ENCODE measurements at regions not wholly inside any gene's neighbourhood (a gene's known extent, or its start where the extent isn't known, plus 50 kb on each side); places are given as distances from the start of the nearest gene placed in this dataset.

- Histone ChIP-seq H3K9me3 (ENCODE audit: low read depth, low read length, poor library complexity, severe bottlenecking) (no peaks in the 10 kb centered on the region), H3K27ac (ENCODE audit: low read depth, low read length, poor library complexity, severe bottlenecking) (no peak overlapping the region), H3K36me3 (ENCODE audit: insufficient read depth, low read length, poor library complexity, severe bottlenecking) (no peaks in the 10 kb centered on the region), H3K4me1 (ENCODE audit: insufficient read depth, low read length, poor library complexity, severe bottlenecking) (no peaks in the 10 kb centered on the region), H3K27me3 (replicated peaks; ENCODE audit: insufficient read depth, low read depth, low read length, poor library complexity) (no peaks in the 10 kb centered on the region), H3K4me3 (ENCODE audit: low read depth, low read length, poor library complexity, severe bottlenecking) (no peak overlapping the region)
- intact Hi-C loops (cut with micrococcal nuclease; ENCODE audit: unreplicated experiment): no loop called here
- no peak for DNase-seq (ENCODE audit: low spot score)
- ChIA-PET POLR2A (ENCODE audit: low non-redundant PET) (no interaction called here), CTCF (no interaction called here)
- no peak for TF ChIP-seq CTCF (conservative IDR thresholded peaks at IDR 0.05; ENCODE audit: low read depth, low read length)
- TF ChIP-seq EZH2 (IDR thresholded peaks at IDR 0.05; ENCODE audit: borderline replicate concordance, low read depth, low read length, poor library complexity, severe bottlenecking): no peak
- BruUV-seq (replicated peaks): no TSS peak
Observed at GRCh38 chr4:60215906-60216305, 984.2 kb upstream of the ADGRL3 start.

- ChIA-PET CTCF (no interaction called here), POLR2A (ENCODE audit: low non-redundant PET) (no interaction called here)
- Histone ChIP-seq H3K27ac (ENCODE audit: low read depth, low read length, poor library complexity, severe bottlenecking) (no peak overlapping the region), H3K36me3 (ENCODE audit: insufficient read depth, low read length, poor library complexity, severe bottlenecking) (no peaks in the 10 kb centered on the region), H3K4me1 (ENCODE audit: insufficient read depth, low read length, poor library complexity, severe bottlenecking) (no peaks in the 10 kb centered on the region), H3K9me3 (ENCODE audit: low read depth, low read length, poor library complexity, severe bottlenecking) (no peaks in the 10 kb centered on the region), H3K27me3 (replicated peaks; ENCODE audit: insufficient read depth, low read depth, low read length, poor library complexity) (no peaks in the 10 kb centered on the region), H3K4me3 (ENCODE audit: low read depth, low read length, poor library complexity, severe bottlenecking) (no peak overlapping the region)
- no peak for TF ChIP-seq EZH2 (IDR thresholded peaks at IDR 0.05; ENCODE audit: borderline replicate concordance, low read depth, low read length, poor library complexity, severe bottlenecking)
- no peak for TF ChIP-seq CTCF (conservative IDR thresholded peaks at IDR 0.05; ENCODE audit: low read depth, low read length)
- intact Hi-C loops (cut with micrococcal nuclease; ENCODE audit: unreplicated experiment): no loop called here
- no TSS peak for BruUV-seq (replicated peaks)
- peak; percentile 0 for DNase-seq (ENCODE audit: low spot score)
Observed at GRCh38 chr4:60216752-60217151, 983.4 kb upstream of the ADGRL3 start.

GRCh38 chr4:60221866-60222265 lies 978.3 kb upstream of the ADGRL3 start:
- H3K4me3 ChIP-seq (ENCODE audit: low read depth, low read length, poor library complexity, severe bottlenecking): no peak overlapping the region
- intact Hi-C loops (cut with micrococcal nuclease; ENCODE audit: unreplicated experiment): no loop called here
- no peaks in the 10 kb centered on the region for H3K9me3 ChIP-seq (ENCODE audit: low read depth, low read length, poor library complexity, severe bottlenecking)
- ChIA-PET POLR2A (ENCODE audit: low non-redundant PET) (no interaction called here), CTCF (no interaction called here)
- no peaks in the 10 kb centered on the region for H3K36me3 ChIP-seq (ENCODE audit: insufficient read depth, low read length, poor library complexity, severe bottlenecking)
- TF ChIP-seq EZH2 (IDR thresholded peaks at IDR 0.05; ENCODE audit: borderline replicate concordance, low read depth, low read length, poor library complexity, severe bottlenecking) (no peak), CTCF (conservative IDR thresholded peaks at IDR 0.05; ENCODE audit: low read depth, low read length) (no peak)
- no TSS peak for BruUV-seq (replicated peaks)
- no peak overlapping the region for H3K27ac ChIP-seq (ENCODE audit: low read depth, low read length, poor library complexity, severe bottlenecking)
- no peaks in the 10 kb centered on the region for H3K4me1 ChIP-seq (ENCODE audit: insufficient read depth, low read length, poor library complexity, severe bottlenecking)
- DNase-seq (ENCODE audit: low spot score): no peak
- no peaks in the 10 kb centered on the region for H3K27me3 ChIP-seq (replicated peaks; ENCODE audit: insufficient read depth, low read depth, low read length, poor library complexity)
